Renal pelvis (tissue), 1 donor: ENCODE measurements at regions not wholly inside any gene's neighbourhood (a gene's known extent, or its start where the extent isn't known, plus 50 kb on each side); places are given as distances from the start of the nearest gene placed in this dataset.

Experiments
- DNase-seq: peaks from one replicate; pipeline ENCODE4 v3.0.0-alpha.2; 2013

DNA sequence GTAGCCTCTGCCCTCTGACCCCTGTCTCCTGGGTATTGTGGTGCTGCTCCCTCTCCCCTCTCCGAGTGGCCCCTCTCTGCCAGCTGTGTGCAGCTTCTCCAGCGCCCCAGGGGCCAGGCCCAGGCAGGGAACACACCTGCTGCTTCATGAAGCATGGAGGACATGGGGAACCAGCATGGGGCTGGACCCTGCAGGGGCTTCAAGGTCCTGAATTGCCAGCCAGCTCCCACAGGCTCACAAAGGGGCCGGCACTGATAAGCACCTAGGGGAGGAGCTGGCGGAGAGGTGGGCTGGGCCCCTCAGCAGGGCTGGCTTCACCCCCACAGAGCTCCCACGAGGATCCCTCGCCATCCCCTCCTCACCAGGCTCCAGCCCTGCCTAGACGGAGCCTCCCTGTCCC, 77.4 kb upstream of the GPC1 start:
- DNase-seq: no peak

DNA sequence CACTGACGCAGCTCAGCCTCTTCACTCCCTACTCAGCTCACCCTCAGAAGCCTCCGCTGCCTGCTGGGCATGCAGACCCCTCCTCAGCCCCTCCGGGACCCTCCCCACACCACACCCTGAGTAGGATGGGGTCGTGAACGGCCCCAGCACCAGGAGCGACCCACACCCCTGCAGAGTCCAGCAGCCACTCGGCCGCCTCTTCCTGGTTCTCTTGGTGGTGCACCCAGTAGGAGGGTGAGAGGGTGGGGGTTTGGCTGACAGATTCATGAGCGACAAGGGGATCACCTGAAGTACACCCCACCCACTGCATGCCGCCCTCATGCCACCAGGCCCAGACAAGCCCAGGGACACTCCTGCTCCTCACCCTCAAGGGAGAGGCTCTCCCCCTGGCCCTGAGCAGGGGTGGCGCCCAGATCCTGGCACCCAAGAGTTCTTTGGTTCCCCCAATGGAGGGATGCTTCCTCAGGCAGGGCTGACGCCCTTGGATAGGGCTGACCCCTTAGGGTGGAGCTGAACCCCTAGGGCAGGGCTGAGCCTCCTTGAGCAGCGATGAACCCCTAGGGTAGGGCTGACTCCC, 76.6 kb upstream of the GPC1 start:
- no peak for DNase-seq

DNA sequence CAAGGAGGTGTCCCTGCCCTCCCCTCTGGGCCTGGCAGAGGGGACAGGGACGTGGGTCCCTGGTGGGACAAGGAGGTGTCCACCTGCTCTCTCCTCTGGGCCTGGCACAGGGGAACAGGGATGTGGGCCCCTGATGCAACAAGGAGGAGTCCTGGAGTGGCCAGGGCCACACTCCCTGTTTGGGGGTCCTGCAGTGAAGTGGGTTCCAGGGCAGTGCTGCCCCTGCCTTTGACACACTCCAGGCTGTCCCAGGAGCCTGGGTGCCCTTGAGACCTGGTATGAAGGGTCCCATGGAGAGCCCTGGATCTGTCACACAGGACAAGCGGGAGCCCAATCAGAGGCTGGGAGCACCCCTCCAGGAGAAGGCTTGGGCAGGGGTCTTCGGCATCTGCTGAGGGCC, 75.8 kb upstream of the GPC1 start:
- no peak for DNase-seq

DNA sequence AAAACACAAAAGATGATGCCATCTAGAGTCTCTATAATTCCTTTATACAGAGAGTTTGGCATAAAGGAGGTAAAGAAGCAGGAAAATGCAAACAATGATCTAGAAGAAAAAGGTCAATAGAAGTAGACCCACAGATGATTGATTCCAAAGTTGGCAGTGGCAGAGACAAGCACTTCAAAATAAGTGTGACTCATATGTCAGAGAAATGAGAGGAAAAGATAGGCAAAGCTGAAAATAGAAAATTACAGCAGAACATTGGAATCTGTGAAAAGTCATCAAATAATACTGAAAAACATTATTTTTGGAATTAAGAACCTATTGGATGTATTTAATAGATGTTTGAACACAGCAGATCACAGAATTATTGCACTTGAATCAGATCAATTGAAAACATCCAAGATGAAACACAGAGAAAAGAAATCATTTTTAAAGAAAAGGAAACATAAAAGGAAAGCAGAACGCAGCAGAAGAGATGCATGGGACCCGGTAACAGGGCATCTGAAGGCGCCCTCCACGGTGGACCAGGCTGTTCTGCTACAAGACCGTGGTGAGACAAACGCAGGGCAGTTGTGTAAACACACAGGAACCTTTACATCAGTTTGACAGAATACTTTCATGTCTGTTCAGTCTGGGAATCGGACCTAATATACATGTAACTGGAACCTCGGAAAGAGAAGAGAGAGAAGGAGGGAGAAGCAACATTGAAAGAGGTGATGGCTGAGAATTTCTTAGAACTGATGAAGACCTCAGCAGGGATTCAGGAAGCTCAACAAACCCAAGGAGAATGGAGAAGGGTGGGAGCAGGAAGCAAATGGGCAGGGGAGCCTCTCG, 74.6 kb upstream of the GPC1 start:
- no peak for DNase-seq

DNA sequence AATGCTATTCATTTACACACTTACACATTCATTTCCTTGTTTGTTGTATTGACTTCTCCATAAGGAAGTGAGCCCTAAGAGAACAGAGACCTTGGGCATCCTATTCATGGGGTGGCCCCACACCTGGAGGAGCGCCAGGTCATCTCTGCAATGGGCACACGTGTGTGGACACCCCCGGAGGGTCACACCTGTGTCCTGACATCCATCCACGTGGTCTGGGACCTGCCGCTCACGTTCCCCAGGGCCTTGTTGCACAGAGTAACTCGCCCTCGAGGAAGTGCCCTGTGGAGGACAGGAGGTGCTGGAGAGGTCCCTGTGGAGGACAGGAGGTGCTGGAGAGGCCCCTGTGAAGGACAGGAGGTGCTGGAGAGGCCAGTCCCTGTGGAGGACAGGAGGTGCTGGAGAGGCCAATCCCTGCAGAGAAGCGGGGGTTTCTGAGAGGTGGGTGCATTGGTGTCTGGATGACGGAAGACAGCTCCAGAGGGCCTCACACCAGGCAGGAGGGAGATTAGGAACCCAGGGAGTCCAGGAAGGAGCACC, 73.2 kb upstream of the GPC1 start:
- no peak for DNase-seq

DNA sequence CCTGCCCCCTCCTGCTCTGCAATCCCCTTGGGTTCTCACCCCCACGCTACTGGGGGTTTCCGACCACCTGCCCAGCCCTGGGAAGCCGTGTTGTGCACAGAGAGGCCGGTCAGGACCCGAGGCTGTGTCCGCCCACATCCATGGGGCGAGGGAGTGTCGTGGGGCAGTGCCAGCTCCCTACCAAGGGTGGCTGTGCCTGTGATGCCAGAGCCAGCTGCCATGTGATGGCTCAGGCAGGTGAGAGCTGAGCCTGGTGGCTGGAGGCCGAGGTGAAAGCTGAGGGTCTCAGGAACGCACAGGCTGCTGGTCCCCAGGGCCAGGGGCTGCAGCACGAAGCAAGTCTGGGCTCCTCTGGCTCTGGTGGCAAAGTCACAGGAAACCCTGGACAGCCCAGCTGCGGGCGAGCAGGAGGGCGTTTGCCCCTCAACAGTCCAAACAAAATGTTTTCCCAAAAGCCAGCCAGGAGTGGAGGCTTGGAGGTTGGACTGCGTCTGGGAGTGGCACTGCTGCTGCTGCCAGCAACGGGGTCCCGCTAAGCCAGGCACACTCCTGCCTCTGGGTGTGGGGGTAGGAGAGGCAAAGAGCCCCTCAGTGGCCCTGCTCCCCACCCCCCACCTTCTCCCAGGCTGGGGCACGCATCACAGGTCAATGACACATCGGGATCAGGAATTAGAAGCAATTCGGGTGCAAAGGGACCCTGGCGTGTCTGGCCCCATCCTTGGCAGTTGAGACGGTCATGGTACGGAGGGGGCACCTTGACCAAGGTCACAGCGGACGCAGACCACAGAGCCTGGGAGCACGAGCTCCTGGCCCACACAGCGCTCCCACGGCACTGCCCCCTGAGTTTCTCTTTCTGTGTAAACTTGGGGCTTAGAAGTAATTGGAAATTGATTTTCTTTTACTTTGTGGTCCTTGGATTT, 72.4 kb upstream of the GPC1 start:
- DNase-seq: no peak

DNA sequence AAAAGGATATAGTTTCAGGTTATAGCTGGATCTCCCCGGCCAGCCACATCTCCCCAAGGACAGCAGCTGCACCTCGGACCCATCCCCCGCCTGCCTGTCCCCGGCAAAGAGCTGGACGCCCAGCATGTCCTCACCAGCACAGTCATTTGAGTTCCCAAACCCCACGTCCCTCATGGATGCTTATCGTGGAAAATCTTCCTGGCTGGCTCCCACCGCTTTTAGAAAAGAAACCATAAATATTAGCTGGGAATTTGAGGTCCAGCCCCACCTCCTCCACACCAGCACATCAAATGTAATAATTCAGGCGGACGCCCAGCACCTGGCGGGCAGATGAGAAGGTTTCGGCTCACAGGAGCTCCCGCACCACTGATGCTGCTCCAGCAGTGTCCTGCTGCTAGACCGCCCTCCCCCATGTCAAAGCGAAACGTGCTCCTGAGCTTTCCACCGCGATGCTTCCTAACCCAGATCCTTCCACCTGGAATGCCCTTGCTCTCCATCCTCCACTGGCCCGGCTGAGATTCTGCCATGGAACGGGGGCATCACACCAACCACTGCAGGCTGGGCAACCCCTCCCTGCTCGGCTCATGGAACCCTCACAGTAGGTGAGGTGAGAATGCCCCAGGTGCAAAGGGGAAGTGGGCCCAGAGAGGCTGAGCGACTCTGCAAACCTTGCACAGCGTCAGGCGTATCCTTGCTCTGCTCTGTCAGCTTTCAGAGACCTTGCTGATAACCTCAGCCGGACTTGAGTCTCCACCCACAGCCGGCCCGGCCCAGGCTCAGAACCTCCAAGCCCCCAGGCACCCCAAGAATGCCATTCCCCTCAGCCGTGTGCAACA, 71.5 kb upstream of the GPC1 start:
- DNase-seq: no peak

DNA sequence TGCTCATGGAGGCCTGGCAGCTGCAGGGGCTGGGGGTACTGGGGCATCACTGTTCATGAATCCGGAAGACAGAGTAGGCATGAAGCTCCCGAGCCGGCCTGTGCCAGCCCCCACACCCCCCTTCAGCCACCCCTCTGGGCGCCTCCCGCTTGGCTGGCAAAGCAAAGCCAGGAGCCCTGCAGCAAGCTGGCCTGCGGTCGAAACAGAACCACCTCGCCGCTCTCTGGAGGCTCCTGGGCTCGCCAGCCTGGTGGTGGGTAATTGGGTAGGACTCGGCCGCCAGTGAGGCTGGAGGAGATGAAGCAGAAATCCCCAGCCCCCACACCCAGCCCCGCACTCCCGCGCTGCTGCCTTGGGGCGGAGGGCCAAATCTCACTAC, 70.9 kb upstream of the GPC1 start:
- DNase-seq: no peak

DNA sequence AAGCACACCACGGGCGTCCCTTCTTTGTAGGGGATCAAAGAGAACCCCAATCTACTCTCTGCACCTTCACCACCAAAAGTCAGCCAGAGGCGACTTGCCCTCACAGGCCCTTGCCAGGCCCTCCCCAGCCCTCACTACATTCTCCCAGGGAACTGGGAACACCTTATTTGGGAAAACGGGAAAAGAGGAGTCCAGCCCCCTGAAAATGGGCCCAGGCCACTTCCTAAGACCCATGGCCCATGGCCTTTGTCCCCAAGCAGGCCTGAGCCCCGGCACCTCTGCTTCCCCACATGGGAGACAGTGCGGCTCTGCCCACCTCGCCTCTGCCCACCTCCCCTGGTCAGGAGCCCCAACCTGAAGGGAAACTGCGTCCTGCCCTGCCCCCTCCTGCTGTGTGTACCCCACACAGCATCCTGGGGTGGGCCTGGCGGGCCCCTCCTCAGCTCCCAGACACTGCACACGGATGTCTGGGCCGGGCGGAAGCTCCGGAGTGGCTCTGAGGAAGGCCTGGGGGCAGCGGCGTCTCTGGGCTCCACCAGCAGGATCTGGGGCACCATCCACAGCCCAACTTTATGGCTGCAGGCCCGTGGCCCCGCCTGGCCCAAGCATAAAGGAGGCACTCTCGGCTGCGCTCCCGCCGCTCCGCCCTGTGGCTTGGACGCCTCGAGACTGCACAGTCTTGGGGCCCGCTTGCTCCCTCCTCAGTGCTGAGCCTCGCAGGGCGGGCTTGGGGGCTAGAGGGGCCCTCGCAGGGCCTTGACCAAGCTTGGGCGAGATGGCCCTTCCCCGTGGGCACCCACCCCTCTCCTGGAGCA, 70.3 kb upstream of the GPC1 start:
- no peak for DNase-seq

DNA sequence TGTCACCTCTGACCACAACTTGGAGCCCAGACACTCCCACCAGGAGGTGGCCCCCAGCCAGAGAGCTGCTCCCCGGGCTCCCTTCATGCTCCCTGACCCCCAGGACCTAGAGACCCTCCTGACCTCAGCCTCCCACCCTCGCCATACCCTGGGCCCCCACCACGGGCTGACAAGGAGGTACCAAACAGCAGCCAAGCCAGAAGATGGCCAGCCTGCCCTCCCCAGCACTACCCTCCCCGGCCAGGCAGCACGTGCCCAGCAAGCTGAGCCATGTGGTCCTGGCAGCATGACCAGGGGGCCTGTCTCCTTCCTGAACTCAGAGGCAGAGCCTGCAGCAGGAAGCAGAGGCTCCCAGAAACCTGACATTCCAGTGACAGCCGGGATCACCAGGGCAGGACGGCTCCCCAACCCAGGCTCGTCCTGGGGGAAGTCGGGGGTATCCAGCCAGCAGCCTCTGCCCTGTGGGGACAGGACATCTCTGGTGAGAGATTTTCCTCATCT, 69.4 kb upstream of the GPC1 start:
- DNase-seq: no peak

DNA sequence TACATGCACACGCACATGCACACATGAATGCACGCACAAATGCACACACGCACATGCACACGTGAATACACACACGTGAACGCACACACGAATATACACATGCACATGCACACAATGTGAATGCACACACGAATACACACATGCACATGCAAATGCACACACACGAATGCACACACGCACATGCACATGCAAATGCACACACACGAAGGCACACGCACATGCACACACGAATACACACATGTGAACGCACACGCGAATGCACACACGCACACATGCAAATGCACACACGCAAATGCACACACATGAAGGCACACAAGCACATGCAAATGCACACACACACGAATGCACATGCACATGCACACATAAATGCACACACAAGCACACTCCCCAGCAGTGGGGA, 68.6 kb upstream of the GPC1 start:
- DNase-seq: no peak

DNA sequence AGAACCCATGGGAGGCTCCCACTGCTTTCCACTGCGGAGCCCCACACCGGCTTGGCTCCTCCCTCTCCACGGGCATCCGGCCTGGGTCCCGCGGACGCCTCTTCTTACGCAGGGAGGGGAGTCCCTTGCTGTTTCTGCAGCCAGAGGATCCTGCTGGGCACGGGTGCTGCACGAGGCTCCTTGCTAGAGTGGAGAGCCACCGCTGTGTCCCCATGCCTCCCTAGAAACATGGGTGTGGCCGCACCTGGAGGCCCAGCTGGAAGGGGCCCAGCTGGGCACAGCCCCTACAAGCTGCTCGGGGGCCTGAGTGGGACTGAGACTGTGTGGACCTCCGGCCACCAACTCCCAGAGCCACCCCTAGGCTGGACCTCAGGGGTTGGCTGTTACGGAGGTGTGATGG, 67.7 kb upstream of the GPC1 start:
- DNase-seq: no peak

DNA sequence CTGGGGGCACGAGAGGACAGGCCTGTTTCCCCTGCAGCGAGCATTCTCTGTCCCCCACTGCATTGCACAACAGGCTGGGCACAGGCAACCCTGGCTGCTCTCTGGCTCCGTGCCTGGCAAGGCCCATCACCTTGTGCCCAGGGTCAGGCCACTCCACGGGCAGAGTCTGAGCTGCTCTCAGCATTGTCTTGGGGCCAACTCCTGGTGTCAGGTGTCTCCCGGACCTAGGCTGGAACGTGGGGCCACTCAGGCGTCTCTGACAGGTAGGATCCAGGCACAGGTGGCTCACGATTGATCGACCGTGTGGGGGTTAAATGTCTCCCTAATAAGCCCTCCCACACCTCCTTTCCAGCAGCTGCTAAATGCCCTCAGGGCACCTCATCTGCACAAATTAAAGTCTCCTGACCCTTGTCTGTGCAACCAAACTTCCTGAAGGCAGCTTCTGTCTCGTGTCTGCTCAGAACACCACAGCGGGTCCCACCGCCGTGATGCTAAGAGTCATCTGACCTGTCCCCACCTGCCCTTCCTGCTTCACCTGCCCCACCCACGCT, 66.6 kb upstream of the GPC1 start:
- DNase-seq: no peak

DNA sequence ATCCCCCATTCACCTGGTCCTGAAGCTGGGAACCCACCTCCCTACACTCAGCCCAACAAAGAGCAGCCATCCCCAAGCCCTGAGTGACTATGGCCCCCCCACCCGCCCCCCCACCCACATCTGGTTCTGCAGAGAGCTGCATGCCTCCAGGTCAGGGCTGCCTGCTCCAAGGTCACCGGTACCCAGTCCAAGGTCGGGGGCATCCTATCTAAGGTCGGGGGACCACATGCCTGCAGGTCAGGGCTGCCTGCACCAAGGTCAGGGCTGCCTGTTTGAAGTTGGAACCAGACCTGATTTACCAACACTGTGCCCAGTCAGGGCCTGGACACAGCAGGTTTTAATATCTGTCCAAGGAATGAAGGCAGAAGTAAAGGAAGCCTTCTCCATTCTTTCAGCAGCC, 66.1 kb upstream of the GPC1 start:
- DNase-seq: no peak

DNA sequence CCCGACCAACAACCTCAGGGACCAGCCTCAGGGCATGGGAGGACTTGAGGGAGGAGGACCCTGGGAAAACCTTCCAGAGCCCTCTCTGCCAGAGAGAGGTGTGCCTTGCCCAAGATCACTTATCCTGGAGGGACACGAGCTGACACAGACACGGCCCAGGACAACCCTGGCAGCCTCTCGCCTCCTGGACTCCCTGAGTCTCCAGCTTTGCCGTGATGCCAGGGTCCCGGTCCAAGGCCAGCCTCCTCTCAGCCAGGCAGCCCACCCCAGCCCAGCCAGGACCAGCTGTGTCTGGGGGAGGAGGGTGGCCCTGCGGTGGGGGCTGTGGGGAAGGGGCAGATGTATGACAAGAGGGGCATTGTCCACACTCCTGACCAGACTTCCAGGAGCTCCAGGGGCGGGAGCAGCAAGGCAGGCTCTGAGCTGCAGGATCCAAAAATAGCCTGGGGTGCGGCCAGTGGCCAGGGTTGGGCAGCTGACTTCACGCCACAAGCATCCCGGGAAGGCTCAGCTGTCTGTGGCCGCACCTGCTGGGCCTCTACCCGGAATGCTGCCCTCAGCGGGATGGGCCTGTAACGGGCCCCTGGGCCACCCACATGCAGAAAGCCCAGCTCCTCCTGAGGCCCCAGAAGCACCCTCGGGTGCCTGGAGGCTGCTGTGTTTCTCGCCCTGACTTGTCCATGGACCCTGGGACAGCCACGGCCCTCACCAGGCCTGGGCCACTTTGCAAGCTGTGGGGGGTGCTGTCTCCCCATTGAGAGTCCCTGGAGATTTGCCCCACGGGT, 65.5 kb upstream of the GPC1 start:
- no peak for DNase-seq

DNA sequence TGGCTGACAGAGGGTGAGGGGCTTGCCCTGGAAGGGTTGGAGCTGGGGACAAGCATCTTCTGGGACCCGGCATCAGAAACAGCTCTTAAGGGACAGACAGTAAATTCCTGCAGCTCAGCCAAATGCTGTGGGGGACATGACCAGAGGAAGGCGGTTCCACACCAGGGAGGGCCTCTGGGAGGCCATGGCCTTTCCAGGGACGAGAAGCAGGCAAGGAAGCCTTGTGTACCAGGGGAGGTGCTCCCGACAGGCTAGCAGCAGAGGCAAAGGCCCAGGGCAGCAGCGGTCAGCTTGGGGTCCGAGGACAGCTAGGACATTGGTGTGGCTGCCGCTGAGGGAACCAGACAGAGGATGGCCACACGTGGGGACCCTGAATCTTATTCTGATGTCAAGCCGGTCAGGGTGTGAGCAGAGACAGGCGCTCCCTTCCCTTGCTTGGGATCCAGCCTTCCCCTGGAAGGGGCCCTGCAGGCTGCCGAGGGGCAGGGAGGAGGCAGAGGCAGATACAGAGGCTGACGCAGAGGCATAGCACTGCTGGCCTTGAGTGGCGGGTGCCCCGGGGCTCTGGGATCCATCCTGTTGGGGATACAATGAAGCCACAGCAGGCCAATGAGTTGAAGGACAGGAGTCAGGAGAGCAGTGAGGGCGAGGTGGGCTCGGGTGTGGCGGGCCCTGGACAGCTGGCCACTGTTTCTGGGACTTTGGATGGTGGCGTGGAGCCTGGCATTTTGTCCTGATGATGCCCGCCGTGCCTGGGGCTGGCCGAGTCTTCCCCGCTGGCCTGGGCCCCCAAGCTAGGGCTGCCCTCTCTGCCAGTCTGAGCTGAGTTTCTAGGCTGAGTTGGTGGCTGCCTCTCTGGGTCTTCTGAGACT, 64.1 kb upstream of the GPC1 start:
- DNase-seq: no peak

DNA sequence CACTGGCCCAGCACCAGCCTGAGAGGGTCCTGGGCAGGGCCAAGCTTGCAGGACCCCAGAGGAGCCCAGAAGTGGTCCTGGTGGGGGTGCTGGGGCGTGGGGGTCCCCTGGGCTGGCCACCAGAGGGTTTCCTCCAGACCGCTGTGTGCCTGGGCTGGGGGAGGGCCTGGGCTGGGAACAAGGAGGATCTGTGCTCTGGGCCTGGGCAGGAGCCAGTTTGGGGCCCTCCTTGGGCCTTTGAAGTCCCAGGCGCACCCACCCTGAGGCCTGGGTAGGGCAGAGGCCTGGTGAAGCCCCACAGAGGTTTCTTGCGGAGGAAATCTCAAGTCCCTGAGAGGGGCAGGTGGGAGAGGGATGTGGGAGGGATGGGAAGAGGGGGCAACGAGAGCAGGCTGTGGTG, 63.4 kb upstream of the GPC1 start:
- DNase-seq: no peak

DNA sequence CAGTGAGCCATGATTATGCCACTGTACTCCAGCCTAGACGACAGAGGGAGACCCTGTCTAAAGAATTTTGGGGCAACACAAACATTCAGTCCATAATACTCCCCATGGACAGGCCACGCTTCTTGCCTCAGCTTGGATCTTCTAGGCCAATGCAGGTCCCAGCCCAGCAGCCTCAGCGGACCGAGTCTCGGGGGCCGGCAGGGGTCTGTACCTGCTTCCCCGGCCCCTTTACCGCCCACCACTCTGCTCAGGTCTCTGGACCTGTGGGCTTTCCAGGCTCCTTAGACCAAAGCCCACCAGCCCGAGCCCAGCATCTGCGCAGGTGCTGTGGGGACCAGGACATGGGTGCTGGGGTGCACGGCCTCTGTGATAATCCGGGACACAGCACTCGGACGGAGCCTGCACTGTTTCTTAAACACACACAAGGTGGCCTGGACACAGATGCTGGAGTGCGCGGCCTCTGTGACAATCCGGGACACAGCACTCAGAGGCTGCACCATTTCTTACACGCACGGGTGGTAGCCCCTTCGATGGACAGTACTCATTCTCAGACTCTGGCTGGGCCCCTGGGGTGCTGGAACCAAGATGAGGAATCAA, 62.1 kb upstream of the GPC1 start:
- DNase-seq: no peak
